Mucosa of descending colon (tissue), 3 donors: ENCODE measurements at regions not wholly inside any gene's neighbourhood (a gene's known extent, or its start where the extent isn't known, plus 50 kb on each side); places are given as distances from the start of the nearest gene placed in this dataset.

Experiments
- ATAC-seq: fragments of 200-7000 bp; cut with Tn5 transposase; one replicate; pipeline ENCODE4 v1.9.1; 2020; ENCODE audit warnings: mild to moderate bottlenecking, moderate library complexity
- DNase-seq, 3 donors: peaks; one replicate each; pipeline ENCODE4 v3.0.0-alpha.2; 2020
- H3K36me3 ChIP-seq: fragments of 200-600 bp; one replicate; pipeline ENCODE4 v1.8.0; 2021; ENCODE audit warnings: low read depth, mild to moderate bottlenecking
- H3K4me1 ChIP-seq: fragments of 200-600 bp; one replicate; pipeline ENCODE4 v1.8.0; 2021; ENCODE audit warnings: low read depth, mild to moderate bottlenecking
- H3K4me3 ChIP-seq: fragments of 200-600 bp; one replicate; pipeline ENCODE4 v1.8.0; 2021; ENCODE audit warnings: mild to moderate bottlenecking
- H3K9me3 ChIP-seq: fragments of 200-600 bp; one replicate; pipeline ENCODE4 v1.8.0; 2021; ENCODE audit warnings: mild to moderate bottlenecking
- intact Hi-C, 2 donors: fragments of 100-400 bp; cut with DNase I in 1 of 2; cut with micrococcal nuclease in 1 of 2; formaldehyde crosslinking; loops; one replicate each; pipeline versions ENCODE4 v1.11.0 to v1.11.1; 2022; cut with DNase I, micrococcal nuclease
- TF ChIP-seq, protein P1 (sequence below): fragments of 200-600 bp; IDR thresholded peaks from one replicate; pipeline ENCODE4 v1.8.0; 2022; ENCODE audit warnings: antibody characterized with exemption, mild to moderate bottlenecking
- donor health status: DM: no; HTN: no; CAD: no; lungs with moderate emphysema.
- donor health status: DM: no; HTN: no; CAD: no.
- donor health status: DM: no; HTN: yes; CAD: no.

DNA sequence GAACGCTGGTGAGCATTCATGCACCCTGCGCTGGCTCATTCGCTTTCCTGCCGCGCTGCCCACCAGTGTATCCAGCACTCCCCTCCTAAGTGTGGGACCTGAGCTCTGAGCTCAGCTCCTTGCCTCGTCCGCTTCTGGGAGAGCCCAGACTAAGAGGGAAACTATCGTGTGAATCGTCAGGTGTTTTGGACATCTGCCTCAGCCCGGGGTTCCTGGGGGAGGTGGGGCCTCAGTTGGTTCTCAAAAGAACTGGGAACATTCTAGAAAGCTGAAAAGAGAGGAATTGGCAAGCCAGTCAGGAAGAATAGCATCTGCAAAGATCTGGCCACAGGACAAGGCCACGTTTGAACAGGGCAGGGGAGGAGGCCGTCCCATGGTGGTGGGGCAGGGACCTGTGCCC is 205.4 kb upstream of the CIBAR2 start:
- intact Hi-C loops: no loop called here

DNA sequence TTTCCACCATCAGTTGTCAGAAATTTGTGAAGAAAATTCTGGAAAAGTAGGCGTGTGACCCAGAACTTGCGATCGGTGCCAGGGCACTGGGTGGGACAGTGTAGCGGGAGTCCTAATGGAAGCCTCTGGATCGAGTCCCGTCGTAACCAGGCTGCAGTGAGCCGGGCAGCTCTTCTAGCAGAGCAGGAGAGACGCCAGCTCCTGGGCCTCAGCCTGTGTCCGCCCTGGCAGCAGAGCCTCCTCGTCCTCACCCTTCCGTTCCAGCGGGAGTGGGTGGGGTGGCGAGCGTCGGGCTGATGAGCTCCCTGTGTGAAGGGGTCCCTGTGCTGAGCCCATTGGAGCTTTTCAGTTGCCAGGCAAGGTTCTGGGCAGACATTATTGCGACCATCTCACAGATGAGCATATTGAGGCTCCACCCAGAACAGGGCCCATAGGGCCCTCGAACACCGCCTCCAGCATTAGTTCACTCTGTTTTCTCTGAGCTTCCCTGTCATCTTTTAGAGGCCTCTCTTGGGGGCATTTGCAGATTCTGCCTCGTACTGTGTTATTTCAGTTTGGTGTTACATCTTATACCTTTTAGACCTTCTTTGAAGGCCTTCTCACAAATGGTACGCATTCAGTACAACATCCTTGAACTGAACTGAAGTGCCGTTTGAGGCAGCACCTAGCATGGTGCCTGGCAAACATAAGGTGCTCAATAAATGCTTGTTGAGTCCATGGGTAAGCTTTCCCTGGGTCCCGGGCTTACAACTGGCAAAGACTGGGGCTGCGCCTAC is 207.1 kb upstream of the CIBAR2 start:
- Histone ChIP-seq H3K4me3 (no peak overlapping the region), H3K4me1 (peaks cover 22% of the 10 kb centered on the region), H3K9me3 (no peaks in the 10 kb centered on the region), H3K36me3 (no peaks in the 10 kb centered on the region)
- DNase-seq: no peak
- TF ChIP-seq, protein P1, sequence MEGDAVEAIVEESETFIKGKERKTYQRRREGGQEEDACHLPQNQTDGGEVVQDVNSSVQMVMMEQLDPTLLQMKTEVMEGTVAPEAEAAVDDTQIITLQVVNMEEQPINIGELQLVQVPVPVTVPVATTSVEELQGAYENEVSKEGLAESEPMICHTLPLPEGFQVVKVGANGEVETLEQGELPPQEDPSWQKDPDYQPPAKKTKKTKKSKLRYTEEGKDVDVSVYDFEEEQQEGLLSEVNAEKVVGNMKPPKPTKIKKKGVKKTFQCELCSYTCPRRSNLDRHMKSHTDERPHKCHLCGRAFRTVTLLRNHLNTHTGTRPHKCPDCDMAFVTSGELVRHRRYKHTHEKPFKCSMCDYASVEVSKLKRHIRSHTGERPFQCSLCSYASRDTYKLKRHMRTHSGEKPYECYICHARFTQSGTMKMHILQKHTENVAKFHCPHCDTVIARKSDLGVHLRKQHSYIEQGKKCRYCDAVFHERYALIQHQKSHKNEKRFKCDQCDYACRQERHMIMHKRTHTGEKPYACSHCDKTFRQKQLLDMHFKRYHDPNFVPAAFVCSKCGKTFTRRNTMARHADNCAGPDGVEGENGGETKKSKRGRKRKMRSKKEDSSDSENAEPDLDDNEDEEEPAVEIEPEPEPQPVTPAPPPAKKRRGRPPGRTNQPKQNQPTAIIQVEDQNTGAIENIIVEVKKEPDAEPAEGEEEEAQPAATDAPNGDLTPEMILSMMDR: no peak
- intact Hi-C loops: no loop called here
- no peak for ATAC-seq

More for the DNA sequence above, 205.4 kb upstream of the CIBAR2 start:
- no peak overlapping the region for H3K4me3 ChIP-seq
- H3K4me1 ChIP-seq: peaks cover 17% of the 10 kb centered on the region
- no peaks in the 10 kb centered on the region for H3K36me3 ChIP-seq
- TF ChIP-seq, protein P1: no peak
- DNase-seq (no peak), ATAC-seq (no peak)
- no peaks in the 10 kb centered on the region for H3K9me3 ChIP-seq

DNA sequence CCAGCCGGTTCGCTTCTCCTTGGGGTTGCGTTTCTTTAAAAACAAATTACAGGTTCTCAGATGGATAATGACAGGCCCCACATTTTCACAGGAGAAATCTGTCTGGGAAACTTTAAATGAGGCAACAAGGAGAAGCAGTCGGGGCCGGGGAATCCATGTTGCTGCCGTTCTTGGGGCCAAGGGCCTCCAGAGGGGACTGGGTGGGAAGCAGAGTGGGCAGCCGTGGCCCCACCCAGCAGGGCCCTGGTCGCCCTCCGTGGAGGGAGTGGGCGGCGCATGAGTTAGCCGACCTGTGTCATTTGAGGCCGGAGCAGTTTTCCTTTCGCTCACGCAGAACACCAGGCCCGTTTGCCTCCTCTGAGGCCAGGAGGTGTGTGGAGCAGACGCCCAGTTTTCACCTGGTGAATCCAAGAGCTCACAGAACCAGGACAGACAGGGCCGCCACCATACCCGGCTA is 207.7 kb upstream of the CIBAR2 start:
- no peak overlapping the region for H3K4me3 ChIP-seq
- intact Hi-C loops: no loop called here
- peaks cover 22% of the 10 kb centered on the region for H3K4me1 ChIP-seq
- DNase-seq (no peak), ATAC-seq (no peak)
- TF ChIP-seq, protein P1: no peak
- no peaks in the 10 kb centered on the region for H3K36me3 ChIP-seq
- H3K9me3 ChIP-seq: no peaks in the 10 kb centered on the region

DNA sequence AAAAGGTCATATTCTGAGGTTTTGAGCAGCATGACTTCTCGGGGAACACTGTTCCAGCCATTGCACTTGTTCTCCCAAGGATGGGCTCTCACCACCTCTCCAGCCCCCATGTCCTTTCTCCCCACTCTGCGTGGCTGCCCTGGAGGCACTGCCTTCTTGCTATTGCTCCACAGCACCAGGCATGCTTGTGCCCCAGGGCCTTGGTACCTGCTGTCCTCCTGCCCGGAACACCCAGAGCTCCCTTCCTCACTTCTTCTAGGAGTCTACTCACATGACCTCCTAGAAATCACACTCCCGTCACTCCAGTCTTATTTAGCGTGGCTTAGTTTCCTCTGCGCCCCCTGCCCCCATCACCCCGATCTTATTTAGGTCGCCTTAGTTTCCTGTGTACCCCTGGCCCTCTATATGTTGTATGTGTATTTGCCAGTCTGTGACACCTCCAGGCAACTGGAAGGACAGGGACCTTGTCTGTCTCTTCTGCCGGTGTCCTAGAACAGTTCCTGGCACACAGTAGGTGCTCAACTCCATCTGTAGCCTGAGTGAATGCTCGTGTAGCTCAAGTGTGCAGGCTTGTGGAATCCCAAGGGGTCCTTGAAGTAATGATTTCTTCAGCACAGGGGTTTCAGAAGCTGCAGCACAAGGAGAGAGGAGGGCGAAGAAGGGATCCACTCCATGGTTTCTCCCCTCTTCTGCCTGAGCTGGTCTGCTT is 208.6 kb upstream of the CIBAR2 start:
- Histone ChIP-seq H3K4me1 (peaks cover 22% of the 10 kb centered on the region), H3K9me3 (no peaks in the 10 kb centered on the region), H3K4me3 (no peak overlapping the region), H3K36me3 (no peaks in the 10 kb centered on the region)
- DNase-seq: no peak
- ATAC-seq: no peak
- intact Hi-C loops: no loop called here
- TF ChIP-seq, protein P1: no peak

DNA sequence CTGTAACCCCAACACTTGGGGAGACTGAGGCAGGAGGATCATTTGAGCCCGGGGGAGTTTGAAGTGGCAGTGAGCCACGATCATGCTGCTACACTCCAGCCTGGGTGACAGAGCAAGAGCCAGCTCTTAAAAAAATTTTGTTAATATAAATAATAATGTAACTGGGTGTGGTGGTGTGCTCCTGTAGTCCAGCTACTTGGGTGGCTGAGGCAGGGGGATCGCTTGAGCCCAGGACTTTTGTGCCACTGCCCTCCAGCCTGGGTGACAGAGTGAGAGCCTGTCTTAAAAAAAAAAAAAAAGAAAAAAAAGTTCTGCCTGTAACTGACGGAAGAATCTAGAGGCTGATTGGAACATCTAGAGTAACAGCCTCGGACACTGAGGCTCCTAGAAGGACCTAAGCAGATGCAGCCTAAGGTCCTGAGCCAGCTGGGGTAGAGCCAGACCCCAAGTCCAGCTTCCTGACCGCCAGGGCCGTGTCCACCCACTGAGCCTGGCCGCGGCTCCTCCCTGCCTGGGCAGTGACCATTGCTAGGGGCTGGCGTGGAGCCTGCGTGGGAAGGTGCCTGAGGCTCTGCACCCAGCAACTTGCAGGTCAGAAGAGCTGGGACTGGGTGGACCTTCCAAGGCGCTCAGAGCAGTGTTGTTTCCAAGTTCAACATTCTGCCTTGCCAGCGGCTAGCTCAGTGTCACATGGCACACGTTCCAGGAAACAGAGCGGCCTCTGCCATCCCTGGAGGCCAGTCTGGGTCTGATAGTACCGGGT is 209.4 kb upstream of the CIBAR2 start:
- no peak overlapping the region for H3K4me3 ChIP-seq
- H3K36me3 ChIP-seq: no peaks in the 10 kb centered on the region
- intact Hi-C loops: no loop called here
- no peaks in the 10 kb centered on the region for H3K9me3 ChIP-seq
- H3K4me1 ChIP-seq: peaks cover 22% of the 10 kb centered on the region
- DNase-seq (peak; percentile 76 to 88 (median 81)), ATAC-seq (peak; percentile 90)
- TF ChIP-seq, protein P1: no peak
